Stimulated activated CD8-positive, alpha-beta memory T cell treated with anti-CD3 and anti-CD28 coated beads, Interleukin-4, amount 100 ng/mL, for 48 hours (primary cell): ENCODE measurements at regions not wholly inside any gene's neighbourhood (a gene's known extent, or its start where the extent isn't known, plus 50 kb on each side); places are given as distances from the start of the nearest gene placed in this dataset.
A peak's percentile ranks its signal among the peaks of the same experiment; 100 is the strongest.

Experiments used
- DNase-seq: peaks from one replicate; pipeline ENCODE4 v3.0.0-alpha.2; 2020

DNA sequence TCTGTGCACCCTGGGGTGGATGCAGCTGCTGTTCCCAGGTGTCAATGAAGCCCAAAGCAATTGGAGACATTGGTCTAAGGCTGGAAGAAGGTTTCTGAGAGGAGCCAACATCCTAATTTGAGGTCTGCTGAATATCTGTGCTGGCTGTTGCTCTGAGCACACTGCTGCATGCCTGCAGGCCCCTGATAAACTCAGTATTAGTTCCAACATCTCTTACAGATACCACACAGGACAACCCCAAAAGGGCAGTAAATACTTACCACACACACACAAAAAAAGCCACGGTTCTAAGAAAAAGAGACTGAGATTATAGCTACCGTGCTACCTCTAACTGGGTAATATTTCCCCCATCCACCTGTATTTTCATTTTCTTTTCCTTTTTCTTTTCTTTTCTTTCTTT is 164.3 kb upstream of the SOX4 start:
- no peak for DNase-seq

DNA sequence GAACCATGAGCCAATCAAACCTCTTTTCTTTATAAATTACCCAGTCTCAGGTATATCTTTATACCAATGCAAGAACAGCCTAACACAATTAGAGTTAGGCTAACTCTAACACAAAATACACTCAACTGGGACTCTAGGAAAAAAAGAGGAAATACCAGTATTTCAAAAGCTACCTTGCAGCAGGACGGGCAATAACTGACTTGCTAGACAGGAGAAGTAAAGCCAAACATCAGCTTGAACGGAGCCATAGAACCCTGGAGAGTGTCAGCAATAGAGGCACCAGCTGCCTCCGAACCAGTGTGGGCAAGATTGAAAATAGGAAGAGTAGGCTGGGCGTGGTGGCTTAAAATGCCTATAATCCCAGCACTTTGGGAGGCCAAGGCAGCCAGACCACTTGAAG is 162.0 kb upstream of the SOX4 start:
- no peak for DNase-seq

- DNase-seq, result no peak
Observed at GRCh38 chr6:21436625-21437024, 156.9 kb upstream of the SOX4 start.

DNA sequence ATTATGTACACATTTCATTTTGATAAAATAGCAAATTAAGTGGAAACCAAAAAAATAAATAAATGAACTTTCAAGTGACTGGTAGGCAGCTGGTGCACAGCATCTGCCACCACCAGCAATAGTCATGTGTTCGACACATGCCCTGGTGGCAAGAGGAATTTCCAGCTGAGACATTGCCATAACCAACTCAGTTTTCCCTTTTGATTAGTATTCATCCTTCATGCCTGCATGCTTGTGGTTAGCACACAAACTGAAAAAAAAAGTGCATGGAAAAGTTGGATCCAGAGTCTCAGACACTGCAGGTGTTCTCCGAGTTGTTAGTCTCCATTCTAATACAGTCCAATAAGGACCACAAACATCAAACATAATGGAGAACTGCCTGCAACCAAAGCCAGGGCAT is 156.0 kb upstream of the SOX4 start:
- no peak for DNase-seq

DNA sequence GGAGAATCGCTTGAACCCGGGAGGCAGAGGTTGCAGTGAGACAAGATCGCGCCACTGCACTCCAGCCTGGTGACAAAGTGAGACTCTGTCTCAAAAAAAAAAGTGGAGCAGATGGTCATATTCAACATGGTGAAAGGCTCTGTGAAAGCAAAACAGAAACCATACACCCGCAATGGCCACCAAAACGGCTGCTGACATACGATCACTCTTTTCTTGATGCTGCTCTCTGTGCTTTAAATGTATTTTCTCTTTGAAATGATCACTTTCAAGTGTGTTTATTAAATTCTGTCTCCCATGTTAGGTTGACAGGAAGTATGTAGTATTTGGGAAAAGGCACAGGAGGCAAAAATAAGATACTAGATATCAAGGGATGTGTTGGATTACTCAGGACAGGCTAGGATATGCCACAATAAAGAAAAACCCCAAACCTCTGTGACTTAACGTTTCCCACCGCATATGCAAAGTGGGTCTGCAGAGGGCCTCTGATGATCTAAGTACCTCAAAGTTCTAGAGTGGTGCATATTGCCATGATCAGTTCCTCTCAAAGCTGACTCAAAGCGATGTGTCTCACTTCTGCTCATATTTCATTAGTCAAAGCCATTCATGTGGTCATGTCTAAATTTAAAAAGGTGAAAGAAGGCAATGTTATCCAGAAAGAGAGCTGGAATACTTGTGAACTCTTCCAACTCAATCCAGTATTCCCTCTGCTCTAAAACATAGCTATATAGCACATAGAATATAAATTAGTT is 155.1 kb upstream of the SOX4 start:
- peak; percentile 61 for DNase-seq

GRCh38 chr6:21438986-21439352 is 154.6 kb upstream of the SOX4 start:
- DNase-seq, result no peak

DNA sequence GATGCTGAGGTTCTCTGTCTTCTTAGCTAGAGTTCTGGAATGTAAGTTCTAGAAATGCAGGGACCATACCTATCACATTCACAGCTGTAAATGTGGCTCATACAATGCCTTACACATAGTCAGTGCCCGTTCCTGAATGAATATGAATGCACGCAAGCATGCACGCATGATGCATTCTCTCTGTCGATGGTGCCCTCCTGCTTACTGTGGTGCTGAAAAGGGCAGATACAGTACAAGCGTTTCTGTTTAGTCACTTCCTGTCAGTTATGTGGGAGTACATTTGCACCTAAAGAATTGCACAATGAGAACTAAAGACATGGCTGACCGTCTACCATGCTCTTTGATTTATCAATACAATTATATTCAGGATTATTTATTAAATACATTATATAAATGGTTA is 152.2 kb upstream of the SOX4 start:
- DNase-seq, result no peak

GRCh38 chr6:21442874-21443273 is 150.7 kb upstream of the SOX4 start:
- DNase-seq, result no peak

DNA sequence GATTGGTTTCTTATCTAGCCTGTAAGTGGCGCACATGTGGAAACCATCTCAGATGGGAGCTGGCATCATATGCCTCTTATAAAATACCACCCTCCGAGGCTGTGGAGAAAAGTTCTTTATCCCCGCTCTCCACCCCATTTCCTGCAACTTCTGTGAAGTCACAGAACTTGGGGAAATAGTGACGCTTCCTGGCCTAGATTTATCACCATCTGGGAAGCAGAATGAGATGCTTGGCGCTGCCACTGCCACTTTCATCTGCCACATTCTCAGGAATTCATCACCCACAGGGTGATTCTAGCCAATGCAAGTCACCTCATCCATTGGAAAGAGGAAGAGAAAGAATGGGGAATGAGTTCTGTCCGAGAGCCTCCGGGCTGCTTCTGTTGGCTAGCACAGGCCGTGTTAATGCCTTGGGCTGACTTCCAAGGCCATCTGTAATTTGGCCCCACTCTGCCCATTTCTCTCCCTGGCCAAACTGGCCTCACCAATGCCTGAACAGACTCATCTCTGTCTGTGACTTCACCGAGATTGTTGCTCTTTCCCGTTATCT is 148.8 kb upstream of the SOX4 start:
- DNase-seq, result no peak

- DNase-seq, result no peak
Observed at GRCh38 chr6:21447987-21448386, 145.6 kb upstream of the SOX4 start.

- DNase-seq, result no peak
Observed at GRCh38 chr6:21448485-21449109, 145.0 kb upstream of the SOX4 start.

DNA sequence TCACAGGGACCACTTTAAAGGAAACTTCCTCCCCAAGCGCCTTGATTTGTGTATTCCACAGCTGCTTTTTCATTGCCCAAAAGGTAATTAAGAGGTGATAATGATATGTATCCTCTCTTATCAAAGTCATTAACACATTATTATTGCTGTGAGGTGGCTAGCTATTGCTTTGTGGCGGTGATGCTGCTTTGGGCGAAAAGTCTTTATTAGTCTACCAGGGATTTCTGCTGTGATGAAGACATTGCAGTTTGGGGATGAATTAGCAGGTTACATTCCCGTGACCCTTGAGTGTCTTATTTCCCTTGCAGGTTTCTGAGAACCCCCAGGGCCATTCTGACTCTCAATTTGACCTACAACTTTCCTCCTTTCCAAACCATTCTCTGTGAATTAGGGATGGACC is 143.4 kb upstream of the SOX4 start:
- DNase-seq, result no peak

DNA sequence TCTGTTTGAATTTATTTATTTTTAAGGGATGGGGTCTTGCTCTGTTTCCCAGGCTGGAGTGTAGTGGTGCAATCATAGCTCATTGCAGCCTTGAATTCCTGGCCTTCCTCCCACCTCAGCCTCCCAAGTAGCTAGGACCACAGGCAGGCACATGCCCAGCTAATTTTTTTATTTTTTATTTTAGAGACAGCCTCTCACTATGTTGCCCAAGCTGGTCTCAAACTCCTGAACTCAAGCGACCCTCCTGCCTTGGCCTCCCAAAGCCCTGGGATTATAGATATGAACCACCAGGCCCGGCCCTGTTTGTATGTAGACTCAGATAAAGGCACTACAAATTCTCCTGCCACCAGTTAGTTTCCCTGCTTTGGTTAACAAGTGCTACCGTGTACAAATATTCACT is 142.9 kb upstream of the SOX4 start:
- DNase-seq, result no peak

DNA sequence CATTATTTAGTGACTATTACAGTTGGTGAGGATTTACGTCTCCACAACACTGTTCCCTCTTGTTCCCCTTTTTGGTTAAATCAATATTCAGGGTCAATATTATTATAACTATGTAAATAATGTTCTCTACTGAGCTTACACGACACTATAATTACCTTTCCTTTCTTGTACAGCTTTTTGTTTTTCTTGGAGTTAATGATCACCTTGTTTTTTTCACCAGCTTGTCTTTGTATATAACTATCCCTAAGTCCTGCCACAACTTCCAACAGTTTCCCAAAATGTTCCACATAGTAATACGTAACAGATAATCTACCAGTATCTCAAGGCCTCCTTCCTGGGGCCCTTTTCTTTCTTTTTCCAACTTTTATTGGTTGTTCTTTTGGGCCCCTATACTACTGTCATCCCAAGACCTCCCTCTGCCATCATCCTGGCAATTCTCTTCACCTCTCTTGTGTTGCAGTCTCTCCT is 142.0 kb upstream of the SOX4 start:
- no peak for DNase-seq

DNA sequence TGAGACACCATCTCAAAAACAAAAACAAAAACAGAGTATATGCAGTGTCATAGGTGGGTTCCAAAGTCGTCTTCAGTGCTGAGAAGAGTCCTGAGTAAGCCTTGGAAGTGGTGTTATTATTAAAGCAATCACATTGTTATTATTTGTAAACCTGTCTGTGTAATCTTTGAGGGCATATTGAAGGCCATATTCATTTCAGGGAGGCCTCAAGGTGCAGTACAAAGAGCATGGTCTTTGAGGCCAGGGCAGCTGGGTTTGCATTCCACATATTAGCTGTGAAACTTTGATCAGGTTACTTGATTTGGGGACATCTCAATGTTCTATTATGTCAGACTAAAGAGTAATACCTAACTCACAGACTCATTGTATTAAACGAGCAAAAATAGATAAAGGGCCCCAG is 139.3 kb upstream of the SOX4 start:
- no peak for DNase-seq

DNA sequence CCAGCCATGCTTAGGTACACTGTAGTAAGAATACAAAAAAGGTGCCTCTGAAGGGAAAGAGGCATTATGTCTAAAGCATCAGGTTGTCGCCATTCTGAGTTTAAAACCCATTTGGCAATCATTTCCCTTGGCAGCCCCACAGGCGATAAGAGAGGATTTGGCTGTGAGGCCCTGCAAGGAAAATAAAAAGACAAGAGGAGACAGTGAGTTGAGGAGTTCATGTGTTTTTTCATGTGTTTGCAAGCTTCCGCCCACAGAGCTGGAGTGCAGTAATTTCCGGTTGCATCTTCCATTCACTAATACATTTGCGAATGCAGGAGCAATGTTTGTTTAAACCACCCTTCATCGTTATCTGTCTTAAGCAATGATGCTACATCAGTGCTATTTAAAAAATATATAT is 138.5 kb upstream of the SOX4 start:
- no peak for DNase-seq

DNA sequence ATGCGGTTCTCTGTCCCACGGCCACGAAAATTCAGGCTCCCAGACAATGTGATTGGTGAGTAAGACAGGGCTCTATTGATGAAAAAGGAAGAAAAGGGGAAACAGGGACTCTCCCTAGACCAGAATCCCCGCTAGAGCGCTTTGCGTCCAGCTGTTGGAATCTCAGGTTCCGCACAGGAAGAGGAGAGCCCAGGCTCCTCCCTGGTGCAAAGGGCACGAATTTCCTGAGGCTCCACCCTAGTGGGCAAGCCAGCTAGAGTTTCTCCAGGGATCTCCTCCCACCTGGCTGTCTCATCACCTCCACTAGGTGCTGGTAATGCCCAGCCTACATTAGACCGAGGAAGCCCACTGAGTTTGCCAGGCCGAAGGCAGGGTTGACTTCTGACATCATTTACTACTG is 135.9 kb upstream of the SOX4 start:
- DNase-seq, result no peak

- no peak for DNase-seq
Observed at GRCh38 chr6:21459641-21460040, 133.9 kb upstream of the SOX4 start.

DNA sequence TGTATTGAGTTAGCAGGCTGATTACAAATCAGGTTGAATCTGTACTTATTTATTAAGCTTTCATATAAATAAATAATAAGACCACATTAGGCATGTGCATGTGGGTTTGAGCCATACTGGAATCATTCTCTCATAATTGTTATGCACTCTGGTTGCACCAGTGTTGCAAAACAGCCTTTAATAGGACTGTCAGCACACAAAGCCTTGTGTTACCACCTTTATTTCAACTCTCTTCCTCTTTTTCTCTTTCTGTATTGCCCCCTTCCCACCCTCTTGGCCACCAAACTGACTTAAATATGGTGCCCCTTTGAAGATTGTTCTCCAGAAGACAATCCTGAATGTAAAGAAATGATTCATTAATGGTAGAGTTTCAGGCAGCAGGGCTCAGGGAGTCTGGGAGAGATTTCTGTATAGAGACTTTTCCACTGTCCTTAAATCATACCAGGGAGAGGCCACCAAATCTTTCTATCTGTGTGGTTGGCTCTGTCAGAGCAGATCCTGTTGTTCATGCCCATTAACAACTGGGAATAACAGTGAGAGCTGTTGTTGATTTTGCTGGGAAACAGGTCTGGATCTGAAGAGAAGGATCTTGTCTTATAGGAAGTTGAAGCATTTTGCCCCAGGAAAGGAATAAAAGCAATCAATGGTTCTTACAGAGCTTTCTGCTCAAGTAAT is 131.6 kb upstream of the SOX4 start:
- DNase-seq, result no peak

DNA sequence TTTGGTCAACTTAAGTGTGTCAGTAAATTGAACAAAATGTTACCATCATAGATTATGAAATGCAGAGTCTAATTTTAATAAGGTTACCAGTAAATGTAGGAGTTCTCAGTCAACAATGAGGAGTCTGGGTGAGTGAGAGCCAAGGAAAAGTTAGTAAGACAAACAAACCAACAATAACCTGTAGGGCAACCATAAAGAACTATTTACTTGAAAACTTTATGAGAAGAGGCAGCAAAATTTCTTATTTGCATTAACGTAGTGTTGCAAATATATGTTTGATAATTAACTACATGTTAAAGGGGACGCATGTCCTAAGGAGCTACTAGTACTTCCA is 131.1 kb upstream of the SOX4 start:
- no peak for DNase-seq

- DNase-seq, result no peak
Observed at GRCh38 chr6:21467091-21467490, 126.5 kb upstream of the SOX4 start.

DNA sequence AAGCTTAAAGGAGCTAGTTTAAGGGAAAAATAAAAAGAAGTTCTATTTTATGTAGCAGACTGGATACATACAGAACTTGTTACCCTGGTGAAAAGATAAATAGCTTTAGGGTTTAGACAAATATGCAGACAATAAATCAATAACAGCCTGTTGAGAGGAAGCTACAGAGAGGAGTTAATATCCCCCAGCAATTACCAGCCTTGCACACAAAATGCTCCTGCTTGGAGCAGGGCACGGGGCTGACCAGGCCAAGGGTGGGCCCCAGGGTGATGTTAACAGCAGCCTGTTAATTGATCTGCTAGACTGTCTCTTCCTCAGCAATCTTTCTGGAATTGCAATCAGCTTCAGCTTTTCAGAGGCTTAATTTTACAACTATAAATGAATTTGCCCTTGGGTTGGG is 125.1 kb upstream of the SOX4 start:
- DNase-seq, result no peak

DNA sequence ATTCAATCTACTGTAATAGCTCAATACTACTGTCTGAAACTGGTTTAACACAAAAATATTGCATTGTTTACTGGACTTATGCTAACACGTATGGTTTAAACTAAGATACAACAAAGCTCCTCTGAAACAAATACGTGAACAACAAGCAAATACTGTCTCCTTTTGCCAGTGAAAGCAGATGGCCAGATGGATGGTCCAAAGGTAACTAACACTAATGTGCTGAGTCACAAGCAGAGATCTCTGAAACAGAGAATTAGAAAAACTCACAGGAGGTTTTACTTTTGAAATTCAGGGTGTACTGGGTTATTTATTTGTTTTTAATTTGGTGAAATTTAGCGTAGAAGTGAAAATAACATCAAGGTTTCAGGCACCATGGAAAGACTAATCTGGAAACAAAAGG is 124.3 kb upstream of the SOX4 start:
- no peak for DNase-seq

DNA sequence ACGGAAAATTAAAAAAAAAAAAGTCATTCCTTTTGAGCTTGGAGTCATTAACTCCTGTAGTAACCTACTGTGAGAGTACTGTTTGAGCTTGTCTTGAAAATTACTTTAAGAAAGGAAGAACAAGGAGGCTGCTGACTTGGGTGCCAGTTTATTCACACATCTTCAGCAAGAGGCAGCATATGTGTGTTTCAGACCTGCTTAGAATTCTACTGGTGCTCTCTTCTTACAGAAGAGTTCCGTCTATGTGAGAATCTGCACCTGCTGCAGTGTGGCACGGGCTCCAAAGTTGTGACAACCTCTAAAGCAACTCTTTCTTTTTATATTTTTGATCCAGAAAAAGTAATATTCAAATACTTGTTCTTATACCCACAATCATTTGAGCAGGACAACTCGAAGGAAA is 117.4 kb upstream of the SOX4 start:
- DNase-seq, result no peak
